Transverse colon (tissue), 4 donors: ENCODE measurements at regions not wholly inside any gene's neighbourhood (a gene's known extent, or its start where the extent isn't known, plus 50 kb on each side); places are given as distances from the start of the nearest gene placed in this dataset.

ENCODE experiments used
- EP300 ChIP-seq: sonication (generic); formaldehyde crosslinking; IDR thresholded peaks from one replicate; pipeline ENCODE4 v1.6.1; 2017; ENCODE audit warnings: antibody characterized with exemption, low read depth
- POLR2A ChIP-seq: fragments of 450-650 bp; IDR thresholded peaks from one replicate; pipeline ENCODE4 v1.6.1; 2016; ENCODE audit warnings: antibody characterized with exemption, mild to moderate bottlenecking, moderate library complexity
- POLR2AphosphoS5 ChIP-seq, 3 donors: sonication (generic); formaldehyde crosslinking; IDR thresholded peaks; one replicate each; pipeline ENCODE4 v1.6.1; 2016; ENCODE audit warnings: antibody characterized with exemption in 3 of 3
- TF ChIP-seq, protein P1 (sequence below), 5 experiments: fragments of 200-600 bp in 3 of 5; fragments of 450-650 bp in 2 of 5; sonication (generic) in 3 of 5; IDR thresholded peaks; 1 replicate in 2 of 5; 2 replicates in 3 of 5; pipeline ENCODE4 v1.5.1; 2016 to 2017; ENCODE audit warnings: antibody characterized with exemption in 5 of 5, inconsistent platforms in 3 of 5, mild to moderate bottlenecking in 2 of 5, moderate library complexity in 1 of 5

DNA sequence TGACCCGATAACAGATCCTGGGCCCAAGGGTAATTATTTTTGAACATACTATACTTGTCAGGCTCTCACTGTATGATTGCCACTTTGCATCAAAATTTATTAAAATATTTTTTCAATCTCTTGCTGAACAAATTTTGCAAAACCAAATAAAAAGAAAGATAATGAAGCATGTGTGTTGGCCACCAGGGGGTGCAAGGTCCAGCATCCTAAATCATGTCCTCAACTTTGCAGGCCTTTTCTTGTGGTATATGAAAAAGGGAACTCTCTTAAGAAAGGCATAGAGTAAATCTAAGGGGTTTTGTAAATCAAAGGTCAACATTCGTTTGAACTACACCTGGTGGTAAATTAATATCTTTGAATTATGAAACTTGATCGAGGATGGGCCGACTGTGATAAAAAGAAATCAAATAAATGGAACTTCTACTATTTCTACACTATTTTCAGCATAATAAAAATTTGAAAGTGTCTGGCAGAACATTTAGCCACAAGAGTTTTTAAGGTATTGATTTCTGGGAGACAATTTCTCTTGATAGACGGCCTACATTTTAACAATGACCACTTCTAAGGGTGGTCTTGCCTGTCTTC is 676.5 kb downstream of the DMRTA1 start:
- TF ChIP-seq, protein P1, sequence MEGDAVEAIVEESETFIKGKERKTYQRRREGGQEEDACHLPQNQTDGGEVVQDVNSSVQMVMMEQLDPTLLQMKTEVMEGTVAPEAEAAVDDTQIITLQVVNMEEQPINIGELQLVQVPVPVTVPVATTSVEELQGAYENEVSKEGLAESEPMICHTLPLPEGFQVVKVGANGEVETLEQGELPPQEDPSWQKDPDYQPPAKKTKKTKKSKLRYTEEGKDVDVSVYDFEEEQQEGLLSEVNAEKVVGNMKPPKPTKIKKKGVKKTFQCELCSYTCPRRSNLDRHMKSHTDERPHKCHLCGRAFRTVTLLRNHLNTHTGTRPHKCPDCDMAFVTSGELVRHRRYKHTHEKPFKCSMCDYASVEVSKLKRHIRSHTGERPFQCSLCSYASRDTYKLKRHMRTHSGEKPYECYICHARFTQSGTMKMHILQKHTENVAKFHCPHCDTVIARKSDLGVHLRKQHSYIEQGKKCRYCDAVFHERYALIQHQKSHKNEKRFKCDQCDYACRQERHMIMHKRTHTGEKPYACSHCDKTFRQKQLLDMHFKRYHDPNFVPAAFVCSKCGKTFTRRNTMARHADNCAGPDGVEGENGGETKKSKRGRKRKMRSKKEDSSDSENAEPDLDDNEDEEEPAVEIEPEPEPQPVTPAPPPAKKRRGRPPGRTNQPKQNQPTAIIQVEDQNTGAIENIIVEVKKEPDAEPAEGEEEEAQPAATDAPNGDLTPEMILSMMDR (IDR thresholded peaks at IDR 0.05): peak; percentile 47 to 58 (median 56)
- TF ChIP-seq POLR2AphosphoS5 (IDR thresholded peaks at IDR 0.05) (no peak), EP300 (no peak), POLR2A (no peak)
